ENCODE measurements at regions not wholly inside any gene's neighbourhood (a gene's known extent, or its start where the extent isn't known, plus 50 kb on each side); places are given as distances from the start of the nearest gene placed in this dataset.

DNA sequence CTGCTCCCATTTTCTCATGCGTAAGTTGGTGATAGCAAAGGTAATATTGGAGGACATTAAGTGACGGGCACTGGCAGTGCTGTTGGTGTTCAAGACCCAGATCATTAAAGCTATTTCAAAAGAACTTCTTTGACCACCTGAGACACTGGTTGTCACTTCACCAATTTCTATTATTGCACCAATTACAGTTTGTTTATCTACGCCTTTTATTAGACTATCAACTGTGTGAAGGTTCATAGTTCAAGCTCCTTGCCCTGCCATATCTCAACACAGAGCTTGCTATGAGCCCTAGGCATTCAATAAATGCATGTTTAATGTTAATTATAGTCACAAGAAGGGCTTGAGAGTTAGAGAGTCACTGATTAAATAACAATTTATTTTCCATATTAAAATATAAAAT lies 778.7 kb upstream of the HS3ST1 start:
- DNase-seq = no peak
- ATAC-seq = no peak
- no peaks in the 10 kb centered on the region for H3K27me3 Mint-ChIP-seq
- H3K4me1 Mint-ChIP-seq = no peaks in the 10 kb centered on the region
- H3K4me3 Mint-ChIP-seq = no peak overlapping the region
- no peak overlapping the region for H3K27ac Mint-ChIP-seq
- peaks cover 0 to 7% of the 10 kb centered on the region in 2 donors for H3K9me3 Mint-ChIP-seq

DNA sequence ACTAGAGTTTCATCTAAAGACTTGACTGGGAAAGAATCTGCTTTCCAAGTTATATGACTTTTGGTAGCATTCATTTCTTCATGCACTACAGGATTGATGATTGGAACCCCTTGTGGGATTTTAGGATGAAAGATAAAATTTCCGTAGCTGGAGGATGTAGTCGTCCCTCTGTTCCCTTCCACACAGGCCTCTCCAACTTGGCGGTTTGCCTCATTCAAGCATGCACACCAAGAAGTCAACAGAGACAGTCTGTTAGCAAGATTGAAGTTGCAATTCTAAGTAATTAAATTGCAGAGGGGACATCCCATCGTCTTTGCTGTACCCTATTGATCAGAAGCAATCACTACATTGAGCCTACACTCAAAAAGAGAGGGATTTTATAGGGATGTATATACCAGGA lies 777.4 kb upstream of the HS3ST1 start:
- no peaks in the 10 kb centered on the region for H3K4me1 Mint-ChIP-seq
- DNase-seq (no peak), ATAC-seq (no peak)
- H3K4me3 Mint-ChIP-seq = no peak overlapping the region
- no peaks in the 10 kb centered on the region for H3K27me3 Mint-ChIP-seq
- H3K9me3 Mint-ChIP-seq = no peaks in the 10 kb centered on the region
- no peak overlapping the region for H3K27ac Mint-ChIP-seq

DNA sequence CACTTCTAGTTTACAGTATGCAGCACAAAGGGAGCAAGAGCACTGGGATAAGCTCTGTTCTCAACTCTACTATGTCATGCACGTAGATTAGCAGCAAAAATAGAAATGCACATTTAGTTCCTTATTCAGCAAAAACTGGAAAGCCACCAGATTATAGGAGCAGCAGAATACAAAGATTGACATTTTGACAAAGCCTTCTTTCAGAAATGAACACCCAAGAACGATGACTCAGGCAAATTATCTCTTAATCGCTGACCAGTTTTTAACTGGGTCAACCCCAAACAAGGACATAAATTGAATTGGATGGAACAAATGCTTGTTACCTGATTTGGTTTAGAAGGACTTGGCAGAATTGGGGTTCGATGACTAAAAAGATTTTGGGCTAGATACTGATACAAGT lies 775.3 kb upstream of the HS3ST1 start:
- peaks cover 7 to 9% of the 10 kb centered on the region in 2 donors for H3K9me3 Mint-ChIP-seq
- ATAC-seq (no peak), DNase-seq (no peak)
- H3K4me3 Mint-ChIP-seq = no peak overlapping the region
- no peaks in the 10 kb centered on the region for H3K4me1 Mint-ChIP-seq
- H3K27ac Mint-ChIP-seq = no peak overlapping the region
- H3K27me3 Mint-ChIP-seq = no peaks in the 10 kb centered on the region

DNA sequence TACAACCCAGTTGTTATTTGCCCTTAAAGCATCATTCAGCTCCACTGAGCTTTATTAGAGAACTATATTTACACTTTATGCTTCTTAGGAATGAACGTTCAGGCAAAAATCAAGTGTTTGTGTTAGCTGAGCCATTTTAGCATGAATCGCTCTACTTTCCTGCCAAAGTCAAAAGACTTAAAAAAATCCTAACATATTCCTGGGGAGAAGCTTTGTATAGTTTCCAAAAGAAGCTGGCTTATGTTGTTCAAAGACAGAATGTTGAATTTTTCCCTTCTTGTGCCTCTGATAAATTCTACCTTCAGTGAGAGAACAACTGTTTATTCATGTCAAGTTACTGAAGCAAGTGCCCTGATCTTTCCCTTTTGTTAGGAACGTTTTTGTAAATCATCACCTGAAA lies 771.5 kb upstream of the HS3ST1 start:
- Mint-ChIP-seq H3K9me3 (peaks cover 16 to 23% of the 10 kb centered on the region in 2 donors), H3K27me3 (no peaks in the 10 kb centered on the region), H3K4me3 (no peak overlapping the region), H3K4me1 (no peaks in the 10 kb centered on the region), H3K27ac (no peak overlapping the region)
- ATAC-seq (no peak), DNase-seq (no peak)

DNA sequence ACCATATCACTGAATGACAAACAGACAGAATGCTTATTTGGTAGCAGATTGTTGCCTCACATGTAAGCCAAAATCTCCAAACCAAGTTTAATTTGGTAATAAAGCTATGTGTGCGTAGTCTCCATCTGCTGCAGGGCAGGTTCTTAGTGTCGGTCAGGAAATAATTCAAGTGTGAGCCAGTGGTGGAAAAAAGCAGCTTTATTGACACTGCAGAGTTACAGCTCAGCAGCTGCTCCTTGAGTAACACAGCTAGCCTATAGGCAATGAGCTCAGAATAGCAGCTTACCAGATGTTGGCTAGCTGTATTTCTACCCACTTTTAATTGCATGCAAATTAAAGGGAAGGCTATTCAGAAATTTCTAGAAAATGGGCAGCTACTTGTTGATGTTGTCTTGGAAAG lies 757.8 kb upstream of the HS3ST1 start:
- no peak for ATAC-seq
- H3K9me3 Mint-ChIP-seq = no peaks in the 10 kb centered on the region
- H3K27me3 Mint-ChIP-seq = no peaks in the 10 kb centered on the region
- DNase-seq = no peak
- H3K4me3 Mint-ChIP-seq = no peak overlapping the region
- H3K4me1 Mint-ChIP-seq = no peaks in the 10 kb centered on the region
- H3K27ac Mint-ChIP-seq = no peak overlapping the region

DNA sequence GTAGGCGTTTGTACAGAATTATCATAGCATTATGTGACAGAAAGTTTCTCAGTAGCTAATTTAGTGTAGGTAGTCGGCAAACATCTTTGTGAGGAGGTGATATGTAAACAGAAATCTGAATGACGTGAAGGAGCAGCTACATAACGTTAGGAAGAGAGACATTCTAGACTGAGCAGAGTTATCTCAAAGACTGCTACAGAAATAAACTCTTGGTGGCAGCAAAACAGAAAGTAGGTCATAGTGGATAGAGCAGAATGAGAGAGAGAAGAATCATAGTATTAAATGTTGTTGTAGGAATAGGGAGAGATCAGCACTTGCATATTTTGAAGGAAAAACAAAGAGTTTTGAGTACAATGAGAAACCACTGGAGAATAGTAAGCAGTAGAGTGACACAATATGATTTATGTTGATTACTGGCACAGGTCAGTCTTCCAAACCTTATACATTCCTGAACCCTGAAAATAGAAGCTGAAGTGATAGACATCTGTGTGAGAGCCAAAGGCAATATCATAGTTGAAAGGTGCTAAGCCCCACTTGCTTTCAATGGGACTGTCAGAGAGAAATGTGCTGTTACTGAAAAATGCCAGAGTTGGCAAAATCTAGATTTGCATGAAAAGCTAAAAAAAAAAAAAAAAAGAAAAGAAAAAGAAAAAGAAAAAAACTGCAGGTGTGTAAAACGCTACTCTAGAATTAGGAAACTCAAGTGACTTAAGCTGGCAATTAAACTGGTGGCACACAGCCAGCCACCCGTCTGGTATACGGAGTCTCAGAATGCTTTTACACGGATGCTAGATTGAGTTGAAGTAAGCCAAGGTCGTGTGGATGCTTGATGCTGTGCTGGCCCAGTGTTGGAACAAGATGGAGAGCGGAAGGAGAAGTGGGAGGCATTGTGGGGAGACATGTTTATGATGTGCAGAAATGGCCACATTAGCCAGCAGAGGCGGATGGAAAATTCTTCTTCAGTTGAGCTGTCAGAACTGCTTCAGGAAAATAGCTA lies 750.2 kb upstream of the HS3ST1 start:
- no peak for ATAC-seq
- Mint-ChIP-seq H3K4me1 (no peaks in the 10 kb centered on the region), H3K9me3 (peaks cover 13 to 14% of the 10 kb centered on the region in 2 donors)

DNA sequence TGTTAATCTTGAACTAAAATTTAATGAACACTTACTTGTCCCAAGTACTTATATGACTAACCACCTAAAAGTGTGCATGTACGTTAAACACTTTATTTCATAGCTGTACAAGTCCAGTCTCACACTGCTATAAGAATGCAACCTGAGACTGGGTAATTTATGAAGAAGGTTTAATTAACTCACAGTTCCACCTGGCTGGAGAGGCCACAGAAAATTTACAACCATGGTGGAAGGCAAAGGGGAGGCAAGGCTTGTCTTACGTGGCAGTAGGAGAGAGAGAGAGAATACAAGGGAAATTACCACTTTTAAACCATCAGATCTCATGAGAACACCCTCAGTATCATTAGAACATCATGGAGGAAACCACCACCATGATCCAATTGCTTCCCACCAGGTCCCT lies 748.7 kb upstream of the HS3ST1 start:
- ATAC-seq (no peak), DNase-seq (no peak)
- no peaks in the 10 kb centered on the region for H3K4me1 Mint-ChIP-seq
- H3K9me3 Mint-ChIP-seq = peaks cover 13 to 14% of the 10 kb centered on the region in 2 donors
- no peaks in the 10 kb centered on the region for H3K27me3 Mint-ChIP-seq
- H3K4me3 Mint-ChIP-seq = no peak overlapping the region
- no peak overlapping the region for H3K27ac Mint-ChIP-seq

More for the DNA sequence above, 750.2 kb upstream of the HS3ST1 start:
- Mint-ChIP-seq H3K27me3 (no peaks in the 10 kb centered on the region), H3K4me3 (no peak overlapping the region), H3K27ac (no peak overlapping the region)
- no peak for DNase-seq

DNA sequence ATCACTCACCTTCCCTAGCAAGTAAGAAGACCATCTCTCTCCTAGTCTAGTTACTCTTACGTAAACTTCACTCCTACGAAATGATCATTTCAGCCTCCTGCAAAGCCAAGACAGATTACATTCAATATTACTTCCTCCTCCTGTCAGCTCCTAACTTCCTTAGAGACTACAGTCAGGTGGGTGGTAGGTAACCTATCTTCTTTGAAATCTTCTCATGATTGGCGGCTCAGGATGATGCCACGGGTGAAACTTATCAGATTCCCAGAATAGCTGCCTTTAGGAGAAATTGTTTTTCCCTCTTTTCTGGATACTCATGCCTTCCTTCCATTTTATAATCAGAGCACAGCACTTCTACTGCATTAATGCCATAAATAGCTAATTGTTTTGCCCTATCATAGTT lies 744.8 kb upstream of the HS3ST1 start:
- no peaks in the 10 kb centered on the region for H3K4me1 Mint-ChIP-seq

DNA sequence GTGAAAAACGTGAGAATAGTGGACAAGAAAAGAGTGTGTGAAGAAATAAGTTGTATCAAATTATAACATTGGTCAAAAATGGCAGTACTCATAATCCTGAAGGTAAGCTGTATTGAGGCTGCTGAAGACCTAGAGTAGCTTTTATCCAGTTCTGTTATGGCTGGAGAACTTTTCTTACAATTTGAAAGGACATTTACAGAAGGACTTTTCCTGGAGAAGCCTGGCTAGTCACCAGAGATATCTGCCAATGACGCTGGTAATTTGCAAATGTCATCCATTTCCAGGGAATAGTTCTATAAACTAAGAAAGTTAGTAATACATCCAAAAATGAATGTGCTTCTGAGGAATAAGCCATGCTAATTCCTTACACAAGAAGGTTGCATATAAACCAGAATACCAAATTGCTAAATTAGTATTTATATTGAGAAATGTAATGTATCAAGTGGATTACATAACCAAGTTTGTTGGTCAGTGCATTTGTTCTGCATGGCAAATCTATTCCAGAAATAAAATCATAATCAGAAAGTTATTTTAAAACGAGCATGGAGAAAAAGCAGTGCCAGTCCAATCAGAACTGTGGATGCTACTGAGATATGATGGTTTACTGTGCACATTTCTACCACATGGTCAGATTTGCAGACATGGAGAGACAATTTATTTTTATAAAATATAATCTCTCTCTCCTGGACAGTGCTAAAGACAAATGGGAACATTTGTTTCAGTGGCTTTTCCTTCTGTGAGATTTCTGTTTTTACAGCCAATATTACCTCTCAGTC lies 743.7 kb upstream of the HS3ST1 start:
- ATAC-seq = no peak
- Mint-ChIP-seq H3K27me3 (no peaks in the 10 kb centered on the region), H3K4me1 (no peaks in the 10 kb centered on the region), H3K4me3 (no peak overlapping the region), H3K9me3 (peaks cover 0 to 12% of the 10 kb centered on the region in 2 donors), H3K27ac (no peak overlapping the region)
- DNase-seq = no peak

More for the DNA sequence above, 744.8 kb upstream of the HS3ST1 start:
- DNase-seq (no peak), ATAC-seq (no peak)
- Mint-ChIP-seq H3K27me3 (no peaks in the 10 kb centered on the region), H3K27ac (no peak overlapping the region), H3K4me3 (no peak overlapping the region), H3K9me3 (peaks cover 2 to 13% of the 10 kb centered on the region in 2 donors)

DNA sequence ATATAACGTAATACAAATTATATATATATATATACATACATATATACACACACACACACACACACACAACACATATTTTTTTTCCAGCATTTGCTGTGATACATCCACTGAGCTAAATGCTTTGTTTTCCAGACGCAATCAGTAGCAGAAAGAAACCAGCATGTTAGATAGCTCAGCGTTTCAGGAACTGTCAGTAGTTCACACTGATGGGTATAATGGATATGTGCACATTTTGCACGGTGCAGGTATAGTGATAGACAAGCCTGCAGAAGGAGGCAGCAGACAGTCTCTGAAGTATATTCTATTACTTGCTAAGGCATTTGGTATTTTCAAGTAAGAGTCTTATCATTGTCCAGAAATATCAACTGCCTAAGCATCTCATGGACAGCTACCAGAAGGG lies 741.6 kb upstream of the HS3ST1 start:
- no peaks in the 10 kb centered on the region for H3K27me3 Mint-ChIP-seq
- DNase-seq (no peak), ATAC-seq (no peak)
- no peak overlapping the region for H3K27ac Mint-ChIP-seq
- H3K4me3 Mint-ChIP-seq = no peak overlapping the region
- no peaks in the 10 kb centered on the region for H3K4me1 Mint-ChIP-seq
- H3K9me3 Mint-ChIP-seq = peaks cover 0 to 7% of the 10 kb centered on the region in 2 donors

DNA sequence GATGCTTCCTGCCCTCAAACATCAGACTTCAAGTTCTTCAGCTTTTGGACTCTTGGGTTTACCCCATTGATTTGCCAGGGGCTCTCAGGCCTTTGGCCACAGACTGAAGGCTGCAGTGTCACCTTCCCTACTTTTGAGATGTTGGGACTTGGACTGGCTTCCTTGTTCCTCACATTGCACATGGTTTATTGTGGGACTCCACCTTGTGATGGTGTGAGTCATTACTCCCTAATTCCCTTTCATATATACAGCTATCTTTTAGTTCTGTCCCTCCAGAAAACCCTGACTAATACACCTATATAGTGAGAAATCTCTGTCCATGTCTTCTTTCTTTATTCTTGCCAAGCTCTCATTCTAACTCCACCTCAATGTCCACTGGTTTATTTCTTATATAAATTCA lies 736.9 kb upstream of the HS3ST1 start:
- Mint-ChIP-seq H3K27ac (no peak overlapping the region), H3K9me3 (peaks cover 12 to 17% of the 10 kb centered on the region in 2 donors), H3K27me3 (no peaks in the 10 kb centered on the region), H3K4me1 (no peaks in the 10 kb centered on the region), H3K4me3 (no peak overlapping the region)
- ATAC-seq = no peak
- DNase-seq = no peak

DNA sequence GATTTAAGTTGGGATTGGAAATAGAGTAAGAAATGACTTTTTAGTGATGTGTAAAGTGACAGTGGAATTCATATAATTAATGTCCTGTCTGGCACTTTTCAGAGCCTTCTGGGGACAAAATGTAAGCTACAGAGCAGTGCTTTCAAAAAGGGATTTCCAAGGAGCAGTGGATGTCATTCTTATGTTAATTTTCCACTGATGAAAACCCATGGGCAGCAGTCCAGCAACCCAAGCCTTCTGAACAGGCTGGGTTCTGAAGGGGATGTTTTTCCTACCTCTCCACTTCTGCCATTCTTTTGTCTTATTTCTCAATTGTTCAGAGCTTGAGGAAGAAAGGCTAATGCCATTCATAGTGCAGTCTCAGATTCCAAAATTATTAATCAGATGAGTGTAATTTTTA lies 717.6 kb upstream of the HS3ST1 start:
- ATAC-seq = no peak
- H3K4me1 Mint-ChIP-seq = no peaks in the 10 kb centered on the region
- no peak for DNase-seq
- no peak overlapping the region for H3K4me3 Mint-ChIP-seq
- H3K27me3 Mint-ChIP-seq = no peaks in the 10 kb centered on the region
- H3K27ac Mint-ChIP-seq = no peak overlapping the region
- peaks cover 0 to 23% of the 10 kb centered on the region in 2 donors for H3K9me3 Mint-ChIP-seq

DNA sequence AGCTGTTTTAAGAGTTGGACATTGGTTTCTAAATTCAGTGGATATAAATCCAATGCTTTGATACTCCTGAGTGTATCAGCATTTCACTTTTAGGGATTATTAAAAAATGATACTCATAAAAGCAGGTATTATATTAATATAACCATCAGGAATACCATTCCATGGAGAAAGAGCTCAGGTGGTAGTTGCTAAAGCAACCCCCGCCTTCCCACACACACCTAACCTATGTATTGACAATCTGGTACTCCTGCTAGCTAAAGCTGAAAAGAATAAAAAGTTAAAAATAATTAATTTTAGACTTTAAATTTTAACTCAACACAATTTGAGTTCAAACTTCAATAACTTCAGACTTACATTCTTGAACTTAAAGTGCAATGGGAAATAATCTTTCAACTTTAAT lies 717.1 kb upstream of the HS3ST1 start:
- DNase-seq (no peak), ATAC-seq (no peak)
- no peak overlapping the region for H3K27ac Mint-ChIP-seq
- no peak overlapping the region for H3K4me3 Mint-ChIP-seq
- no peaks in the 10 kb centered on the region for H3K4me1 Mint-ChIP-seq
- H3K9me3 Mint-ChIP-seq = peaks cover 0 to 18% of the 10 kb centered on the region in 2 donors
- no peaks in the 10 kb centered on the region for H3K27me3 Mint-ChIP-seq

DNA sequence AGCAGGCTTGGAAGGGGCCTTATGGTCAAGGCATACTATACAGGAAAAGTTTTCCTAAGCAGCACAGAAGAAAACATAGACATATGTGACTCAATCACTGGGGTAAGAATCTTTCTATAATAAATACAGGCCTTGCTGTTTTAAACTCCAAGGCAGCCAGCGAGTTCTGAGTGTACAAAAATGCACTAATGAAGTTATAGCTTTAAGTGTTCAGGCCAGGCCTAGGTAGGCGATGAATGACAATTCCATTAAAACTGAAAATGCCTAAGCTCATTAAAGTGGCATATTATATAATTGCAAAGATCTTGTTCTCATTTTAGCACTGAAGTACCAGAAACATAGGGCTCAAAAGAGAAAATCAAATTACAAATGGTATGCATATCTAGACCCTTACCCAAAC lies 716.4 kb upstream of the HS3ST1 start:
- Mint-ChIP-seq H3K27me3 (no peaks in the 10 kb centered on the region), H3K27ac (no peak overlapping the region), H3K4me1 (no peaks in the 10 kb centered on the region), H3K9me3 (peaks cover 0 to 15% of the 10 kb centered on the region in 2 donors), H3K4me3 (no peak overlapping the region)
- ATAC-seq (no peak), DNase-seq (no peak)

DNA sequence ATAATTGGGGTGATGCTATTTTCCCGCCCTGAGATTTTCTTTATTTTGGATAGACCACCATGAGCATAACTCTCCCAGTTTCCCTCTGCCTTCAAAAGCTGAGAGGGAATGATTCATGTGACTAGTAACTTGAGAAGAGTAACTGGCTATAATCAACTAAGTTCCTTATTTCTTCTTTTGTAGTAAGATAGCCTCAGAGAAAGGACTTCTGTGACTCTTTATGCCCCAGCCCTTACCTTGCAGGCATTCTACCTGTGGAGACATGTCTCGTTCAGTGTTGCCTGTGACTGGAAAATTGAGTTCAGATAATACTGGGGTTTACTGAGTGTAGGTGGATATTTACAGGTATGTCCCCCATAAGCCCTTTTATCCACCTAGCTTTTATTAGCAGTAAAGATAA lies 715.4 kb upstream of the HS3ST1 start:
- peaks cover 0 to 15% of the 10 kb centered on the region in 2 donors for H3K9me3 Mint-ChIP-seq
- DNase-seq = no peak
- no peak overlapping the region for H3K27ac Mint-ChIP-seq
- no peaks in the 10 kb centered on the region for H3K27me3 Mint-ChIP-seq
- no peak overlapping the region for H3K4me3 Mint-ChIP-seq
- no peaks in the 10 kb centered on the region for H3K4me1 Mint-ChIP-seq
- ATAC-seq = no peak

DNA sequence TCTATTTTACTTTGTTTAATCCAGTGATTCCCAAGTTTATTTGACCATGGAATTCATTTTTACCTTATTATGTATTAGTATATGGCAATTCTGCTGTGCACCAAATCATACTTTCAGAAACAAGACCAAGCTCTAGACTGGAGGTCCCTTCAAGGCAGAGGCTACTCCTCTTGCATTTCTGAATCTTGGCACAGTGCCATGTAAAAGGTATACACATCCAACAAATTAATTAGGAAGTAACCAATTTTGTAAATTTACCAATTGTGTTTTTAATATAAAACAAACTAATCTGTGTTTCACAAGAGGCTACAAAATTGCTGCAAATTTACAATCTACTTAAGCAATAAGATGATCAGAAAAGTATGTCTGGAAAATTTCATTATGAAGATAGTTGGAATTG lies 712.2 kb upstream of the HS3ST1 start:
- Mint-ChIP-seq H3K4me1 (no peaks in the 10 kb centered on the region), H3K9me3 (peaks cover 4 to 17% of the 10 kb centered on the region in 2 donors), H3K27ac (no peak overlapping the region), H3K27me3 (no peaks in the 10 kb centered on the region), H3K4me3 (no peak overlapping the region)
- no peak for ATAC-seq
- DNase-seq = no peak

Measured in stimulated activated naive CD8-positive, alpha-beta T cell treated with anti-CD3 and anti-CD28 coated beads, Interleukin-15, amount 100 ng/mL, for 72 hours (primary cell).